ENCODE measurements at regions not wholly inside any gene's neighbourhood (a gene's known extent, or its start where the extent isn't known, plus 50 kb on each side); places are given as distances from the start of the nearest gene placed in this dataset.

DNA sequence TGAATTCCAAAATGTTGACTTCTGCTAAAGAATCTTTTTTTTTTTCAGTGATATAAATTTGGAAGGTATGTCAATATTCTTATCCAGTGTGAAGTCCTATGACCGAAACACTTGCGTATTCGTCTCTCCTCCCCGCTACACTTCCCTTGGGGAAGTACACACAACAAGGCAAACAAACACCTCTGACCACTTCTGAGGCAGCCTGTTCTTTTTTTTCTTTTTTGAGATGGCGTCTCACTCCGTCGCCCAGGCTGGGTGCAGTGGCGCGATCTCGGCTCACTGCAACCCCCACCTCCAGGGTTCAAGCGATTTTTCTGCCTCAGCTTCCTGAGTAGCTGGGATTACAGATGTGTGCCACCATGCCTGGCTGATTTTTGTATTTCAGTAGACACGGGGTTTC lies 78.1 kb upstream of the DHRSX start:
- Mint-ChIP-seq H3K9me3 (ENCODE audit: unreplicated experiment) (no peaks in the 10 kb centered on the region), H3K4me1 (ENCODE audit: unreplicated experiment) (peaks cover 48% of the 10 kb centered on the region), H3K4me3 (ENCODE audit: unreplicated experiment) (no peak overlapping the region), H3K36me3 (ENCODE audit: unreplicated experiment) (peaks cover 5% of the 10 kb centered on the region), H3K27me3 (ENCODE audit: unreplicated experiment) (peaks cover 21% of the 10 kb centered on the region), H3K27ac (ENCODE audit: unreplicated experiment) (peak overlapping the region; percentile 99)
- TF ChIP-seq, protein P1, sequence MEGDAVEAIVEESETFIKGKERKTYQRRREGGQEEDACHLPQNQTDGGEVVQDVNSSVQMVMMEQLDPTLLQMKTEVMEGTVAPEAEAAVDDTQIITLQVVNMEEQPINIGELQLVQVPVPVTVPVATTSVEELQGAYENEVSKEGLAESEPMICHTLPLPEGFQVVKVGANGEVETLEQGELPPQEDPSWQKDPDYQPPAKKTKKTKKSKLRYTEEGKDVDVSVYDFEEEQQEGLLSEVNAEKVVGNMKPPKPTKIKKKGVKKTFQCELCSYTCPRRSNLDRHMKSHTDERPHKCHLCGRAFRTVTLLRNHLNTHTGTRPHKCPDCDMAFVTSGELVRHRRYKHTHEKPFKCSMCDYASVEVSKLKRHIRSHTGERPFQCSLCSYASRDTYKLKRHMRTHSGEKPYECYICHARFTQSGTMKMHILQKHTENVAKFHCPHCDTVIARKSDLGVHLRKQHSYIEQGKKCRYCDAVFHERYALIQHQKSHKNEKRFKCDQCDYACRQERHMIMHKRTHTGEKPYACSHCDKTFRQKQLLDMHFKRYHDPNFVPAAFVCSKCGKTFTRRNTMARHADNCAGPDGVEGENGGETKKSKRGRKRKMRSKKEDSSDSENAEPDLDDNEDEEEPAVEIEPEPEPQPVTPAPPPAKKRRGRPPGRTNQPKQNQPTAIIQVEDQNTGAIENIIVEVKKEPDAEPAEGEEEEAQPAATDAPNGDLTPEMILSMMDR (IDR thresholded peaks at IDR 0.05) = no peak
- DNase-seq (ENCODE audit: extremely low spot score, unreplicated experiment) = no peak

DNA sequence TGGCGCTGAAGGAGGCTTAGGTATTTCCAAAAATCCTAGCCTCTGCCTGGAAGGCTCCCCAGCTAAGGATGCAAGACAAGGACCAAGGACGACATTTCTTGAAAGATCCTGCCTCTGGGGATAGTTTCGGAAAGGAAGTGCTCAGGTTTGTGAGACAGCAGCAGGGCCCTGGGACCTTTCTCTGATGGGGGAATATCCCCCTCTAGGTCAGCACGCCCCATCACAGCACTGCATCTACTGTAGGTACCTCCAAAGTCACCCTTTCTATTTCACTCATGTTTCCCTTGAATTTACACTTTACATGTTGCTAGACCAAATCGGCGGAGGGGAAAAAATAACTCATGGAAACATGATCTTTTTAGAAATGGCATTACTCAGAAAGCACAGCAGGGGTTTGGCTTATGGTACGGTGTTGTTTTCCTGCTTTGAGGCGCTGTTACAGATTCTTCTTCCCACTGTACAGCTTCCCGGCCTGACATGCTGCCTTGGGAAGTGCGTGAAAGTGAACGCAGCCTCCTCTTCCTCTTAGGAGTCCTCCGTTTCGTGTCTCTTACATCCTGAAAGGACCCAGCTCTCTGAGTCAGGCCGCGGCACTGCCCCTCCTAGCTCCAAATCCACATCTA lies 77.2 kb upstream of the DHRSX start:
- Mint-ChIP-seq H3K4me1 (ENCODE audit: unreplicated experiment) (peaks cover 51% of the 10 kb centered on the region), H3K9me3 (ENCODE audit: unreplicated experiment) (no peaks in the 10 kb centered on the region), H3K36me3 (ENCODE audit: unreplicated experiment) (peaks cover 5% of the 10 kb centered on the region), H3K4me3 (ENCODE audit: unreplicated experiment) (peak overlapping the region; percentile 64), H3K27me3 (ENCODE audit: unreplicated experiment) (peaks cover 17% of the 10 kb centered on the region), H3K27ac (ENCODE audit: unreplicated experiment) (peak overlapping the region; percentile 99)
- TF ChIP-seq, protein P1 (IDR thresholded peaks at IDR 0.05) = peak; percentile 14
- DNase-seq (ENCODE audit: extremely low spot score, unreplicated experiment) = no peak

DNA sequence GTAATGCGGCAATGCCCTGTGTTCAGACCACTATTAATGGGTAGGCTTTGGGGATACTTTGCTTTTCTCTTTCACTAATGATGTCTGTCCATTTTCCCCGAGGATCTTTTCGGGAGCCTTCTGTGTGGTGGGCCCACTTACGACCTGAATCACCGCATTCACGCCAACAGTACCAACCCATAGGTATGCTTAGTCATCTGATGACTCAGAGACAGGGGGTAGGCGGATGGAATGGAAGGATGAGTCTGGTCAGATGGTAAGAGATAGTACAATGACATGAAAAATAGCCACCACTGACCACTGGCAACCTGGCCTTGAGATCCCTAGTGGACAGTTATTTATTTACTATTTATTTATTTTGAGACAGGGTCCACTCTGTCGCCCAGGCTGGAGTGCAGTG lies 76.0 kb upstream of the DHRSX start:
- peaks cover 5% of the 10 kb centered on the region for H3K36me3 Mint-ChIP-seq (ENCODE audit: unreplicated experiment)
- H3K27me3 Mint-ChIP-seq (ENCODE audit: unreplicated experiment) = peaks cover 6% of the 10 kb centered on the region
- TF ChIP-seq, protein P1 (IDR thresholded peaks at IDR 0.05) = no peak
- no peak overlapping the region for H3K4me3 Mint-ChIP-seq (ENCODE audit: unreplicated experiment)
- peaks cover 50% of the 10 kb centered on the region for H3K4me1 Mint-ChIP-seq (ENCODE audit: unreplicated experiment)
- H3K9me3 Mint-ChIP-seq (ENCODE audit: unreplicated experiment) = no peaks in the 10 kb centered on the region
- no peak for DNase-seq (ENCODE audit: extremely low spot score, unreplicated experiment)
- peak overlapping the region; percentile 99 for H3K27ac Mint-ChIP-seq (ENCODE audit: unreplicated experiment)

DNA sequence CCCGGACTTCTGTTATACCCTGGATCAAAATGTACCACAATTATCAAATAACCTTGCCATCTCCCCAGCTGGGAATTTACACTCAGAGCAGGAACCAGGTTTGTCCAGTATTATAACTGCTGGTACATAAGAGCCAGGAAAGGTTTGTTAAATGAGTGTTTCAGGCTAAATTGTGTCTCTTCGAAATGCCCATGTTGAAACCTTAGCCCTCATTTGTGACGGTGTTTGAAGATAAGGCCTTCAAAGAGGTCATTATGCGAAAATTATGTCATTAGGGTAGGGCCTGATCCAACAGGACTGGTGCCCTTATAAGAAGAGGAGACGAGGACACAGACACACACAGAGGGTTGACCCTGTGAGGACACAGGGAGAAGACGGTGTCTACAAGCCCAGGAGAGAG lies 73.5 kb upstream of the DHRSX start:
- Mint-ChIP-seq H3K4me1 (ENCODE audit: unreplicated experiment) (peaks cover 46% of the 10 kb centered on the region), H3K27me3 (ENCODE audit: unreplicated experiment) (no peaks in the 10 kb centered on the region), H3K9me3 (ENCODE audit: unreplicated experiment) (peaks cover 6% of the 10 kb centered on the region), H3K27ac (ENCODE audit: unreplicated experiment) (peak overlapping the region; percentile 56), H3K4me3 (ENCODE audit: unreplicated experiment) (no peak overlapping the region), H3K36me3 (ENCODE audit: unreplicated experiment) (peaks cover 5% of the 10 kb centered on the region)
- DNase-seq (ENCODE audit: extremely low spot score, unreplicated experiment) = no peak
- TF ChIP-seq, protein P1 (IDR thresholded peaks at IDR 0.05) = no peak

DNA sequence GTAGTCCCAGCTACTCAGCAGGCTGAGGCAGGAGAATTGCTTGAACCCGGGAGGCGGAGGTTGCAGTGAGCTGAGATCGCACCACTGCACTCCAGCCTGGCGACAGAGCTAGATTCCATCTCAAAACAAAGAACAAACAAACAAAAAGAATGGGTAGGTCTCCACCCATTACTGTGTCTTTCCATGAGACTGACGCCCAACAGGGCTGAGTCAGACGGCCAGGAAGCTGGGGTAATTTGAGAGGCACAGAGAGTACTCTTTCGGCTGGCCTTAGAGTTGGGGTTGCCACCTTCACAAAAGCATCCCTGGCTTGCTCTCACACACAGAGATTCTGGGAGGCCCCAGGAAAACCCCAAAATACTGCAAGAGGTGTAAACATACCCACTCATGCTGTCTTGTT lies 72.0 kb upstream of the DHRSX start:
- peak overlapping the region; percentile 22 for H3K4me3 Mint-ChIP-seq (ENCODE audit: unreplicated experiment)
- peak overlapping the region; percentile 98 for H3K27ac Mint-ChIP-seq (ENCODE audit: unreplicated experiment)
- TF ChIP-seq, protein P1 (IDR thresholded peaks at IDR 0.05) = no peak
- no peak for DNase-seq (ENCODE audit: extremely low spot score, unreplicated experiment)
- H3K36me3 Mint-ChIP-seq (ENCODE audit: unreplicated experiment) = peaks cover 7% of the 10 kb centered on the region
- H3K27me3 Mint-ChIP-seq (ENCODE audit: unreplicated experiment) = no peaks in the 10 kb centered on the region
- peaks cover 31% of the 10 kb centered on the region for H3K4me1 Mint-ChIP-seq (ENCODE audit: unreplicated experiment)
- H3K9me3 Mint-ChIP-seq (ENCODE audit: unreplicated experiment) = peaks cover 12% of the 10 kb centered on the region

All from osteocyte (in vitro differentiated cells).